ENCODE measurements at regions not wholly inside any gene's neighbourhood (a gene's known extent, or its start where the extent isn't known, plus 50 kb on each side); places are given as distances from the start of the nearest gene placed in this dataset.

GRCh38 chr2:104493698-104494097, 360.2 kb upstream of the POU3F3 start:
- H3K36me3 Mint-ChIP-seq (ENCODE audit: low read depth): no peaks in the 10 kb centered on the region
- peaks cover 5% of the 10 kb centered on the region for H3K4me1 Mint-ChIP-seq
- DNase-seq: no peak
- TF ChIP-seq CTCF (IDR thresholded peaks at IDR 0.05): no peak
- no peak overlapping the region for H3K27ac Mint-ChIP-seq
- H3K27me3 Mint-ChIP-seq (ENCODE audit: low read depth, poor library complexity): peaks cover 4% of the 10 kb centered on the region
- H3K4me3 Mint-ChIP-seq: no peak overlapping the region
- H3K9me3 Mint-ChIP-seq: no peaks in the 10 kb centered on the region

DNA sequence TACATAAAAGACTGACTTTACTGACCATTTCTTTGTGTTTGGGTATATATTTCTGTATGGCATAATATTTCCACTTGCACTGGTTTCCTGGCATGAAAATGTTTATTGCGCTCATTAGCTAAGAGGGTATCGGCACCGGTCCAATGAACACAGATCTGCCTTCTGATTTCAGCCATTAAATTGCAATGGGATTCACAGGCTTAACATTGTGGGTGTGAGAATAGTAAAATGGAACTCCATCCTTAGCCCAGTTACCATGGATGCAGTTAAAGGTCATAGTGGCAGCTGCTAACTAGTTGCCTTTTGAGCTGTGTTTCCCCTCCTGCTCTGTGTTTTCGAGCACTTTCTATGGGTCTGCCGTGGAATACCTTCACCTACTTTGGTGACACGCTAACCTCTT, 352.6 kb upstream of the POU3F3 start:
- Mint-ChIP-seq H3K27me3 (ENCODE audit: low read depth, poor library complexity) (no peaks in the 10 kb centered on the region), H3K4me3 (no peak overlapping the region), H3K36me3 (ENCODE audit: low read depth) (no peaks in the 10 kb centered on the region), H3K9me3 (no peaks in the 10 kb centered on the region), H3K4me1 (peaks cover 17% of the 10 kb centered on the region), H3K27ac (no peak overlapping the region)
- TF ChIP-seq CTCF (IDR thresholded peaks at IDR 0.05): no peak
- DNase-seq: no peak

- H3K27me3 Mint-ChIP-seq (ENCODE audit: low read depth, poor library complexity): no peaks in the 10 kb centered on the region
- H3K27ac Mint-ChIP-seq: no peak overlapping the region
- TF ChIP-seq CTCF (IDR thresholded peaks at IDR 0.05): no peak
- no peak overlapping the region for H3K4me3 Mint-ChIP-seq
- DNase-seq: no peak
- peaks cover 17% of the 10 kb centered on the region for H3K4me1 Mint-ChIP-seq
- H3K36me3 Mint-ChIP-seq (ENCODE audit: low read depth): no peaks in the 10 kb centered on the region
- no peaks in the 10 kb centered on the region for H3K9me3 Mint-ChIP-seq
Measured at GRCh38 chr2:104501929-104502328, 352.0 kb upstream of the POU3F3 start.

DNA sequence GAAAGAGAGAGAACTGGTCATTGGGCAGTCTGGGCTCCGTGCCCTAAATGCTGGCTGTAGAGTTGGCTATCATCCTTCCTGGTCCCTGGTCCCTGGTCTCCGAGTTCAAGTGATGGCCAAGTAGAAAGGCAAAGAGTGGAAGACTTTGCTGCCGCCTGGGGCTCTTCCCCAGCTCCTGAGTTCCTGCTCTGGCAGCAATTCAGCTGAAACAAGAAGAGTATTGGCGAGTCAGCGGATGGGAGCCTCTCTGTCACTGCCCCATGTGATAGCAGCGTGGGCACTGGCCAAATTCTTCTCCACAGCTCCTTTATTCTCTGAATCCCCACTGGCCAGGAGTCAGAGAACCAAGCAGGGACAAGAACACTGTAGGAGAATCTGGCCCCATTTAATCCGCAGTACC, 351.0 kb upstream of the POU3F3 start:
- no peak overlapping the region for H3K27ac Mint-ChIP-seq
- H3K4me1 Mint-ChIP-seq: peaks cover 17% of the 10 kb centered on the region
- DNase-seq: no peak
- H3K27me3 Mint-ChIP-seq (ENCODE audit: low read depth, poor library complexity): no peaks in the 10 kb centered on the region
- TF ChIP-seq CTCF (IDR thresholded peaks at IDR 0.05): no peak
- H3K36me3 Mint-ChIP-seq (ENCODE audit: low read depth): no peaks in the 10 kb centered on the region
- H3K9me3 Mint-ChIP-seq: no peaks in the 10 kb centered on the region
- H3K4me3 Mint-ChIP-seq: no peak overlapping the region

GRCh38 chr2:104504331-104505073, 349.4 kb upstream of the POU3F3 start:
- no peak overlapping the region for H3K4me3 Mint-ChIP-seq
- H3K27me3 Mint-ChIP-seq (ENCODE audit: low read depth, poor library complexity): no peaks in the 10 kb centered on the region
- no peaks in the 10 kb centered on the region for H3K9me3 Mint-ChIP-seq
- peaks cover 17% of the 10 kb centered on the region for H3K4me1 Mint-ChIP-seq
- no peak for DNase-seq
- no peak overlapping the region for H3K27ac Mint-ChIP-seq
- TF ChIP-seq CTCF (IDR thresholded peaks at IDR 0.05): no peak
- no peaks in the 10 kb centered on the region for H3K36me3 Mint-ChIP-seq (ENCODE audit: low read depth)

DNA sequence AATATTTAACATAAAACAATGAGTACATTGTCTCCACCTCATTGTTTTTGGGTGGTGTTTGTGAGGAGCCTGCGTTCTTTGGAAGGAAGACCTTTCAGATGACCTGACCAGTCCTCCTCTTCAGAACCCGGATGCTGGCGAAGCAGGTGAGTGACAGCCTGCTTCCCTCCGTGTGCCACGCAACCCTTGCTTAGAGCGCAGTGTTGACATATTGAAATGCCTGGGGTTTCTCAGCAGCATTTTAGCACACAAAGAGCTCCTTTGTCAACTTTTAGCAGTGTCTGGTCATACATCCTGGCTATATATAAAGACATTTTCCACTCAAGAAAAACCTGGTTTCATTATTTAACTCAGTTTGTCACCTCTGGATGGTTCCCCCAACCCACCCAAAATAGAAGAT, 335.7 kb upstream of the POU3F3 start:
- TF ChIP-seq CTCF (IDR thresholded peaks at IDR 0.05): no peak
- Mint-ChIP-seq H3K27ac (no peak overlapping the region), H3K36me3 (ENCODE audit: low read depth) (no peaks in the 10 kb centered on the region), H3K4me3 (no peak overlapping the region), H3K27me3 (ENCODE audit: low read depth, poor library complexity) (peaks cover 7% of the 10 kb centered on the region), H3K4me1 (no peaks in the 10 kb centered on the region), H3K9me3 (no peaks in the 10 kb centered on the region)
- no peak for DNase-seq
